COR-L47 (cell line): ENCODE measurements at regions not wholly inside any gene's neighbourhood (a gene's known extent, or its start where the extent isn't known, plus 50 kb on each side); places are given as distances from the start of the nearest gene placed in this dataset.

ENCODE experiments used
- DNase-seq: peaks from one replicate; lab custom pipeline; 2025; lab: John Stamatoyannopoulos, UW

DNA sequence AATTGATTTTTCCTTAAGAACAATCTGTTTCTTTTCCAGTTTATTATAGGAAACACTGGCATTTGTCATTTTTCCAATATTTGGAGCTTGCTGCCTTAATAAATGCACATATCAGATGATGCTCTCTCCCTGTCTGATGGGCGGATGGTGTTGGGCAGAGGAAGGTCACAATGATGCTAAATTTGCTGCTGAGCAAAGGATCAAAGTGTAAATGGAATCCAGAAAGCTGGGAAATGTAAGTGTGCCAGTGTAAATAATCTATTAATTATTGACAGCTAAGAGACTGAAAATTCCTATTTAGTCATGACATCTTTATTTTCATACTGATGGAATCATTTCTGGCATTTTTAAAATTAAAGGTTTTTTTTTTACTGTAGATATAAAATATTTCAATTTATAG is 243.2 kb downstream of the PTBP2 start:
- DNase-seq = no peak

DNA sequence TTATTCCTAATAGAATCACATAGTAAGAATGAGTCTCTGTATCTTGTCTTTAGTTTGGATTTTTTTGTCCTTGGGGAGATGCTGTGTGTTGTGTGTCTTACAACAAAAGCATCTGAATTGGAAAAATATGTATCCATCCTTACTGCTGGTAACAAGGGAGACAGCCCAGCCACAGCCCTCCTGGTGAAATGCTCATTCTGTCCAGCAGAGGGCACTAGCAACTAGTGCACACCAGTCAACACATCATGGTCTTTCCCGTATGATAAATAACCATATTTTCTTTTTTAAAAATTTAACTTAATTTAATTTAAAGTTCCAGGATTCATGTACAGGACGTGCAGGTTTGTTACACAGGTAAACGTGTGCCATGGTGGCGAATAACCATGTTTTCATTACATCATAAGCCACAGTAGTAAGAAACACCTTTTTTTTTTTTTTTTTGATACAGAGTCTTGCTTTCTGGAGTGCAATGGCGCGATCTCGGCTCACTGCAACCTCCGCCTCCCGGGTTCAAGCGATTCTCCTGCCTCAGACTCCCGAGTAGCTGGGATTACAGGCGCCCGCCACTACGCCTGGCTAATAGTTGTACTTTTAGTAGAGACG is 245.1 kb downstream of the PTBP2 start:
- peak; percentile 41 for DNase-seq

DNA sequence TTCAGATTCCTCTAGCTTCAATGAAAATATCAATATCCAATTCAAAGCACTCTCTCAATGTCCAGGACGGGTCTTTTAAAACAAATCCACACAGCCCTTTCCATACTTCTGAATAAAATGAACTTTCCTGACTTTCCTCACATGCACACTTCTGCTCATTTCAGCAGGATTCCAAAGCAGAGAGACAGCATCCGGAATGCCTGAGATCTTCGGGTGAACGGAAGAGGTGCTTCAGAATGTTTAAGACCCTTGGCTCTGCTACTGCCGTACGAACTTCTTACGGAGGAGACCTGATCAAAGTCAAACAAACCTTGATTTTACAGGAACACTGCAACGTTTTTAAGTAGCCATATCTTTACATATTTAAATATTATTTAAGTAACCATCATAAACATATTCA is 245.7 kb downstream of the PTBP2 start:
- DNase-seq = no peak

DNA sequence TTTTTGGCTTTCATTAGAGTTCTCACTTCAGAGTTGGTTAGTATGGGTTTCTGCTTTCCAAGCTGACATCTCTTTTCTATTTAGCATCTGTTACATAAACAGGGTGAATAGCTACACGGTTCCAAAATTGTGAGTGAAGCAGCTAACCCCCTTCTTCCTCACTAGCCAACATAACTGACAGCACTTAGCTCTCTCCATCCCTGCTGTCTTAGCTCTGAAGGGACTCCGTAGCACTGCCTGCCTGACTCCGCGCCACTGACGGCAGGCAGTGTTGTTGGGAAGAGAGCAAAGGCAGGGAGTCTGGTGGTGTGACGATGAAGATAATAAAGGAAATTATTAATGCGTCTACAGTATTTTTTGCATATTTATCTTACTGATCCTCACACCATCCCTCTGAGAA is 247.0 kb downstream of the PTBP2 start:
- DNase-seq = no peak

DNA sequence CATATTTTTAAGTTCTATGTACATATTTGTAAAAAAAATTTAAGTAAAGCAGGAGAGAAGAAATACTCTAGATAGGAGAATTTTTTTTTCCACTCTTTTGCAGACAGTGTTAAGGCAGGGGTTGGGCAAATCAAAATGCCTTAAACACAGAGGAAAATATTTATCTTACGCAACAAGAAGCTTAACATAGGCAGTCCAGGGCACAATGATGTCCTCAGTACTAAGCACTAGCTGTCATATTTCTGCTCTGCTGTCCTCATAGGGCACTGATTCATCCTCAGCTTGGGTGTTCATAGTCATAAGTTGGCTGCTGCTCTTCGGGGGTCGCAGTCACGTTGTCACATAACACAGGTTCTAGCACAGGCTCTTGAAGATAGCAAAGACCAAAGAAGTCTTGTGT is 247.4 kb downstream of the PTBP2 start:
- DNase-seq = no peak

DNA sequence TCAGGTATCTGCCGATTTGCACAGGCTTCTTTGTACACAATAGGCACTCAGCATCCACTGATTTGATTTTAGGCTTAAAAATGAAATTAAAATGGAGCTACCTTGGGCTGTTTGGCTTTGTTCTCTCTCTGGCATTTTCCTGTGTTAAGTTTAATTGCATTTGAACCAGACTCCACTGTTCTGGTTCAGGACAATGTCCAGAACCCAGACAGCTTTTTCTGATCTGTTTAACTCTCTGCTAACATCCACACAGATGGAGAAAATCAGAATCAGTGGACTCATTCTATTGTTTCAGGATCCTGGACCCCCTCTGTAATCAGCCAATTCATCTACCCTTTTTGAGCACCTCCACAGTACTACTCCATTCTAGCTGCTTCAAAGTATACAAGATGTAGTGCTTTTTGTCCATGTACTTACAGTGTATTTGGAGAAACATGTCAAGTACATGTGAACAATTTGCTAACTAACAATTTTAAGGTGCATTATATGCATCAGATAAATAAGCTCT is 248.1 kb downstream of the PTBP2 start:
- no peak for DNase-seq

DNA sequence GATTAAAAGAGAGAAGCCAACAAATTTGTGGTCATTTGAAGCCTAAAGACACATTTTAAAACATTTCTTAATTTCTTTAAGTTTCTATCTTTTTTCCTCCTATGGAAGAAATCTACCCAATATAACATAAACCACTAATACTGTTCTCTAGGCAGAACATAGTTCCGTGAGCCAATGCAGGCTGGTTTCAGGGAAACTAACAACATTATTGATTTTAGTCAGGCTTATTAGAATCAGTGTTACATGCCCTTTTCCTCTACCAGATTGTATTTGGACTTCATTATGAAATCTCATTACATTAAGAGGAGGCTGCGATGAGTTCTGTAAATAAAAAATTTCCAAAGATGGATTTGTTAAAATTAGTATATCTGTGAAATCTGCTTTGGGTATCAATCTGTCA is 249.9 kb downstream of the PTBP2 start:
- no peak for DNase-seq

DNA sequence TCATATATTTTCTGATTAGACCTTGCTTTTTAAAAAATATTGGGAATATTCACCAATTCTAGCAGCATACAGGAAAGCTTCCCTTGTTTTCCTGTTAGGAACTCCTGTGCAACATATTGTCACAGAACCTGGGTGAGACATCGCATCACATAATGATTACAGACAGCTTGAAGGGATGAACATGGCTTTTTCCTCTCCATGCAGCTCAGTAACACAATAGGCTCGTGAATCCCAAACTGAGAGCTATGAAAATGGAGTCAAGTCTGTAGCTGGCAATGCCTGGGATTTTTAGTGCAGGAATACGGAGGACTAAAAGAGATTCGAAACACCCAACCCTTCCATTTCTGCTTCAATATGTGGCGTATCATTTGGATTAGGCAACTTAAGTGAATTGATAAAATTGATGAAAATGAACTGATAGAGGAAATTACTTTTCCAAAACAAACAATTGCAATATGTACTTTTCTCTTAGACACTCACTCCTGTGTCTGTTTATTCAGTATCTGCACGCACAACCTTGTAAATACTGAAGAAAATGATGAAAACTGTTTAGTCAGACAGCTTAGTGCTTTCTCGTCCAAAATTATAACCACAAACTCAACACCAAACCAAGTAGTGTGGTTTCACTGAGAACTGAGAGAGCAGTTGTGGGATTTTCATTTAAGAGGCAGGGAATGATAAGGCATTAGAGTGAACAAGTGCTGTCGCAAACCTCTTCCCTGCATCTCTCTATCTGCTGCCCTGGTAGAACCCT is 250.4 kb downstream of the PTBP2 start:
- DNase-seq = no peak

DNA sequence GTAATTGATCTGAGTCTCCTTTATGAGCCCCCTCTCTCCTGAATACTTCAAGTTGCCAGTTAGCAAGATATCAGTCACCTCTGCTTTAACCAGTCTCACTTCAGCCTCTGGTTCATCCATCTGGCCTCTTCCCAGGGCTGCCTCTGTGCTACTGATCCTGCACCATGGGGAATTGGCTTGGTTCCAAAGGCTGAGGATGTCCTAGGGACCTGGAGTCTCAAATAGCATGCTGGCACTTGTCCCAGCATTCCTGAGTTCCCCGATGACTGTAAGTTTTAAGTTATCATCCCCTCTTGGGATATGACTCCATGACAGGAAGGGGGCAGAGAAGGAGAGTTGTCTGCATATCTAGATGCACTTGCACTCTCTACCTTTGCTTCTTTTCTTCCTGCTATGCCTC is 252.0 kb downstream of the PTBP2 start:
- DNase-seq = peak; percentile 59

DNA sequence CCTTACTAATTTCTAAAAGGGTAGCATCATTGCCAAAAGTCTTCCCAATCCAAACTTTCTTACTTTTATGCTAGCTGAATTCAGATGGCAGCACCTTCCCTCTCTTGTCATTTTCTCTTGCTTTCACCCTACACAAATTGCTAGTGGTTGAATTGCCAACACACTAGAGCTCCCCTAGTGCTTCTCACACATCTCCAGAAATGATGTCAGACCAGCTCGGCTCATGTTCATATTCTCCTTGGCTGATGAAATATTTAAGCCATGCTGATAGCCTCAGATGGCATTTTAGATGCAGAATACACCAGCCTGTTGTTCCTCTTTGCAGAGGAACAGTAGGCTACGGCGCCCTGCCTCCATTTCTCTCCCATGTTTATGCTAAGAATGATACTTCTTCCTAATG is 256.9 kb downstream of the PTBP2 start:
- no peak for DNase-seq

DNA sequence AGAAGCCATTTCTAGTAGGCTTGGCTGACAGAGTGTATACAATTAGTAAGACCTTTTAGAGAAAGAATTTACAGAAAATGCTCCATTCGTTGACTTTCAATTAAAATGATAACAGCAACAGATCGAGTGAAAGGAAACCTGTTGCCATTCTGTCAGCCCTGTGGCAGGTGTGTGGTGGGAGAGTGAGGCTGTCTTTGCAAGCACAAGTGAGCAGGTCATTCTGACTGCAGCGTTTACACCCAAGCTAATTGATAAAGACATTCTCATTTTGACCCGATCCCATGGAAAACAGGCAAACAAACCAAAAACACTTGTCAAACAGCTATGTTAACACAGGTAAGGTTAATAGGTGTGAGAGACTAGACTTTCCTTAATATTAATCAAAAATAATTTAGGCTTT is 257.3 kb downstream of the PTBP2 start:
- DNase-seq = peak; percentile 16

DNA sequence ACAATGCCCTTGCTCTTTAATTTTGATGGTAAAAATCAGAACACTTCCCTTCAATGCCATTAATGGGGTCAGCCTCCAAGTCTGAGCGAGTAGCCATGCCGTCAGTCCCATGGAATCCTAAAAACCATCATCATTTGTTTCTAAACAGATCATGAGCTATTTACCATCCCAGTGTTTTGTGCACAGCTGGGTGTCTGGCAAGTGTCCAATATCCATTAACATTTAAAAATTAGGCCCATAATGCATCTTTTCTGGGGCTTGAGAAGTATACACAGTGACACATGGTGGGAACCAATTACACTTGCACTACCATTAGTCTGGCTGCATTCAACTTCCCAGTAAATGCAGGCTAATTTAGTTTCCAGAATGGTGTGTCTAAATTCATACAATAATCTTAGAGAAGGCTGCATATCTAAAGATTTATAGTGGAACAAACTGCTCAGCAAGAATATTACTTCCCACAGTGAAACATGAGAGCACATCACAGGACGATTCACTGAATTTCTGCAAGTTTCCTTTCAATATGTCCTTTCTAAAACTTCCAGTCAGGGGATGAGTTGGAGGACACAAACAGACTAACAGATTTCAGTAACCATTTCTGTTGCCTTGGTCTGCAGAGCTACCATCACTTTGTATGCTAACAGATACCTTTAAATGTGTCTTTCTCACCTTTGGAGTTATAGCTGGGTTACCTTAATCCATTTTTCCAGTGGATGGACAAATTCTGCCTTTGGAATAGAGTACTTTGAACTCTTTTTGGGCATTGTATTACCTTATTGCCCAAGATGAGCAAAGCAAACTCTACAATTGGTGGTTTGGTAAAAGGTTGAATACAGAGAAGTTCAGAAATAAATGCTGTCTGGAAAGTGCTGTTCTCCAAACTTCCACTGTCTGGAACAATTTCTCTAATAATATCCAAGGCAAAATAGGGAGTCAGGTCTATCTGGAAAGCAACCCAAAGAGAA is 258.0 kb downstream of the PTBP2 start:
- DNase-seq = peak; percentile 87

DNA sequence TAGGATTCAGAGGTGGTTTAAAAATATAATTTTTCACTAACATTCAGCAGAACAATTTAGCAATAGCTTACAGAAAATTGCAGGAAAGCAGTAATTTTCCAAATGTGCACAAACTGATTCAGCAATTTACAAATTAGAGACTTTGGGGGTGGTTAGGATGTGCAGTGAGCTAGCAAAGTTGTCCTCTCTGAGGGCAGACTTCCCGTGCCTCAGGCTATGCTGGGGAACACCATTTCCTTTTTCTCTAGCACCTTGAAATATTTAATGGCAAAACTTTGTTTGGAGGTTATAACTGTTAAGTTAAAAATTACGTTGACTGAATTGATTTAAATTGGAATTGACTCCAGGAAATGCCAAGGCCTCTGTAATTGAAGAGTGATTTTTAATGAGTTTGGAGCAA is 258.9 kb downstream of the PTBP2 start:
- no peak for DNase-seq

DNA sequence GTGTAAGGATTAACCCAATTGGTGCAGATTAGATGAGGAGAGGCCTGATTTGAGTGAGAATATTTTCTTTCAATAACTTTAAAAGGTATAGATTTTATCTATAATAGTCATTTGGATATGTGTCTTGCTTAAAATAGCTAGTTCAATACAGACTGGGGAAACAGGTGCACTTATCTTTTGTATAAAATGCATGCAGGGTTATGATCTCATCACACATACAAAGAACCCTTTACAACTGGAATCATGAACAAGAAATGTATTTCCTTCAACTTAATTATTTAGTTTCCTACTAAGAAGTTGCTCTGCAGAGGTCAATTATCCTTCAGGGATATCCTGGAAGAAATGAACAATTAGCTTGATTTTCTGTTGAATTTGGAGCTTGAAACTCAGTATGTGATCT is 259.6 kb downstream of the PTBP2 start:
- DNase-seq = no peak

DNA sequence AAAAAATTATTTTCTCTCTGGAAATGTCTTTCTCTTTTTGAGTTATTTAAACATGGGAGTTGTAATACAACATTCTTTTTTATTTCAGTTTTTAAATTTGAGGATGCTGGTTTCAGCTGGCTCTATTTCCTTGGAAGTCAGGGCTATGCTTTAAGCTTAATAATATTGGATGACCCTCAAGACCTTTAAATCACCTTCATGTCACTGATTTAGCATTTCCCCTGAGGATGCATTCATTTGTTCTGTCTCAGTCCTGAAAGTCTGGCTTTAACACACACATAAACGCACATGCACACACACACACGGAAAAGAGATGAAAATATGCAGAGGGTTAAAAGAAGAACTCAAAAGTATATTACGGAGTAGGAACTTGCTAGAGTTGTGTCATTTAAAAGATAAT is 260.5 kb downstream of the PTBP2 start:
- DNase-seq = no peak

DNA sequence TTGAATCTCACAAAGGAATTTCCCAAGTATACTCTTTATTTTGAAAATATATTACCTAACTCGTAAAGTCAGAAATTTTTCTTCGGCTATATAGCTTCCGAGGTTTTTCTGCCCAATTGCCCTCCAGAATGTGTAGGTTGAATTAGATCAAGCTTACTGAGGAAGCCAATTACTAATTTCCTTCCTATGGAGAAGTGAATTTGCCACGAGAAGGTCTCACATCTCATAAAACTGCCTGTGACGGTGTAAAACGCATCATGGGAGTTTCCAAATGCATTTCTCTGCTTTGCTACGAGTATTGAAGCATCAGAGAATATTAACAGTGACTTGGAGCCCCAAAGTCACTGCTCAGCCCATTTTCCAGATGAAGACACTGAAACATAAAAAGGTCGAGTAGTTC is 262.3 kb downstream of the PTBP2 start:
- DNase-seq = no peak

DNA sequence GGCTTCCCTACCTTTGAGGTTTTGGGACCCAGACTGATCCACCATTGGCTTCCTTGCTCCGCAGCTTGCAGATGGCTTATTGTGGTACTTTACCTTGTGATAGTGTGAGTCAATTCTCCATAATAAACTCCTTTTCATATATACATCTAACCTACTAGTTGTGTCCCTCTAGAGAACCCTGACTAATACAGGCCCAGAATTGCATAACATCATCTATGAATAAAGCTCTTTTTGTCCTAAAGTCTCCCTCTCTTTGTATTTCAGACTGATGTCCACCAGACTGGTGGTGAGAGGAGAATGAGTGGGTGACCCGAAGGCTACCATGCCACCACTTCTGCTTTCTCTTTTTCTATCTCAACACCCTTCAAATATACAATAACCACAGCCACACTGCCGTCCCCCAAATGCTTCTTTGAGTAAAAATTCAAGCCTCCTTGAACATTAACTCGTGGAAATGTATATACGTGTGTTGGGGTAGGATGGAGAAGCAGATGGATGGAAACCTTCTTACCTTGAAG is 265.7 kb downstream of the PTBP2 start:
- DNase-seq = no peak

DNA sequence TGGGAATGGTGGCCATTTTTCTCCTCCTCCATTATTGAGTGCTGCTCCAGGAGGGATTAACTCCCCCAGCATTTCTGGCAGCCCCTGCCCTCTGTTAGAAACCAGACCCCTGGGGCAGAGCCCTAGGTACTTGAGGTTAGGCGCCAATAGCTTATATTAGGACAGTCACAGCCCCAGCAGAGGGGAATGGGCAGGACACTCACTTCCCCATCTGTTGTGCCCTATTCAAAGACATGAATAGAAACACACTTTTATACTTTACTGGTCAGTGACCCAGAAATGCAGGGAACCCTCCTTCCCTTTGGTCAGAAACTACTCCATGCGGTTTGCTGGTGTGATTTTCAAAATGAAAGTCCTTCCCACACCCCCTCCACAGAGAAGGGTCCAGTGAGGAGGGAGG is 267.7 kb downstream of the PTBP2 start:
- DNase-seq = no peak

DNA sequence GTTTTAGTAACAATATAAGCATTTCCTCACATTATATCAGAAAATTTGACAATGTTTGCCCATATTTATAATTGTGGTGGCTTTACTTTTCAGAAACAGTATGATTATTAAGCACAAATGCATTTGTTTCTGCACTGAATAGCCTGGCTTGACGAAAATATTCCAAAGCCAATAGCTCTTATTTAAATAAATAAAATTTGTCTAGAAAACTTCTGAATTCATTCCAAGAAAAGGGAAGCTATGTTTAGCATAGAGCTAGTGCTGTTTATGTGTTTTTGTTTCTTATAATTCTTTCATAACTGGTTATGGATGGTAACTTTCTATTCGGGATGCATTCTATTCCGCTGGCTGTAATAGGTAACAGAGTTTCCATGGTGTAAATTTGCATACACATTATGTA is 268.6 kb downstream of the PTBP2 start:
- no peak for DNase-seq

DNA sequence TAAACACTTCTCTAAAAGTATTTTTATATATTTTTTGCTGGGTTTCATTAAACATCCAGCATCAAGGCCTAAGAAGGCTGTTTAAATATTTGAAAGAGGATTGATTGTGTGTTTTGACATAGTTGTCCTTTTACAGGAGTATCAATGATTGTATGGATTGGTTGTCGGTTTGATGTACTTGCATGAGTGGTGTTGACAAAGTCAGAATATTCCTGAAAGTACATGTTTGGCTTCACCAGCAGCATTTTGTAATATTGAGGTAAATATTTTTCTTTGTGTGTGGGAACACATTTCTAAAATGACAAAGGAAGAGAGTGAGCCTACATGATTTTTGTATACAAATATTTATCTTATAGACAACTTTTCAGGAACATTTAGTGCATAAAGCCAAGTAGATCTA is 269.7 kb downstream of the PTBP2 start:
- no peak for DNase-seq

DNA sequence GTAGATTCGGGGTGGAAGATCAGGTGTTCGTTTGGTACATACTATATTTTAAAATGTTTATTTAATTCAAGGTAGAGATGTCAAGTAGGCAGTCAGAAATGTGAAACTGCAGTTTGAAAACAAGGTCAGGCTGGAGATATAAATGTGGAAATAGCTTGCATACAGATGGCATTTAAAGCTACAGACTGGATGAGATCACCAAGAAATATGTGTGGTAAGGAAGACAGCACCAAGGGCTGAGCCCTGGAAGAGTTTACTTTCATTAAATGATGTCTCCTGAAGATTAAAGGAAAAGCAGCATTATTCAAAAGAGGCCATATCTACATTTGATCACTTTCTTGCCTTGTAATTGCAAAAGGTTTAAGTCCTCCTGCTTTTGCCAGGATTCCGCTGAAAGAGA is 271.3 kb downstream of the PTBP2 start:
- no peak for DNase-seq

DNA sequence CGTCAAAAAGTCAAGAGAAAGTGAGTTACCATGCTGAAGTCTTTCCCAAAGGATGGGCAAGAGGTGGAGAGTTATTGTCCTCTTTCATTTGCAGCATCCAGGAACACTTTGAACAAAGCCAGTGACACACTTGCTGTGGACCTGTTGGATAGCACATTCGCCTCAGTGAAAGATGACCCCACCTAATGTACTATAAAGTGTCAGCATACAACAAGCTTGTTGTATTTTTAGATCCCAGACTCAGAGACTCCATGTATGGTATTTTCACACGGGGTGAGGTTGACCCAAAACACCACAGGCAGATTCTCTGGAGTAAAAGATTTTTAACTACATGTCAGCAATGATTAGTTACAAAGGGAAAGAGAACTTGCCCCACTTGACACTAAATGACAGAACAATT is 273.8 kb downstream of the PTBP2 start:
- no peak for DNase-seq

DNA sequence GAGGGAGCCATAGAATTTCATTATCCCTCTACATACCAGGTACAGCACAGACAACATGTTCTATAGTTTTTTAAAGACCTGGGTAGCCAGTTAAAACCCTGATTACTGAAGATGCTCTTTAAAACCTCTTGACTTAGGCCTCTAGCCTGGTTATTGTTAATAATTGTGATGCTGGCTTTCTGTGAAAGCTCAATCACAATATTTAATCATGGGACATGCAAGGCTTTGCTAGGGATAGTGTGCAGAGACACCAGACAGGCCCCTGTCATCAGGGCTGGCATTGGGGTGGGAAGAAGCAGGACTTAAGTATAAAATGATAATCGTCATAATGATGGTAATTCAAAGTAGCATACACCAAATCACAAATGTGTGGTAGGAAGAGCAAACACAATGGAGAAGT is 274.4 kb downstream of the PTBP2 start:
- no peak for DNase-seq
